DMS53 treated with DMSO at 0.1 percent for 48 hours (cell line): ENCODE measurements at regions not wholly inside any gene's neighbourhood (a gene's known extent, or its start where the extent isn't known, plus 50 kb on each side); places are given as distances from the start of the nearest gene placed in this dataset.

ENCODE experiments used
- DNase-seq: peaks from one replicate; lab custom pipeline; 2025; ENCODE audit not compliant: unreplicated experiment; lab: John Stamatoyannopoulos, UW

DNA sequence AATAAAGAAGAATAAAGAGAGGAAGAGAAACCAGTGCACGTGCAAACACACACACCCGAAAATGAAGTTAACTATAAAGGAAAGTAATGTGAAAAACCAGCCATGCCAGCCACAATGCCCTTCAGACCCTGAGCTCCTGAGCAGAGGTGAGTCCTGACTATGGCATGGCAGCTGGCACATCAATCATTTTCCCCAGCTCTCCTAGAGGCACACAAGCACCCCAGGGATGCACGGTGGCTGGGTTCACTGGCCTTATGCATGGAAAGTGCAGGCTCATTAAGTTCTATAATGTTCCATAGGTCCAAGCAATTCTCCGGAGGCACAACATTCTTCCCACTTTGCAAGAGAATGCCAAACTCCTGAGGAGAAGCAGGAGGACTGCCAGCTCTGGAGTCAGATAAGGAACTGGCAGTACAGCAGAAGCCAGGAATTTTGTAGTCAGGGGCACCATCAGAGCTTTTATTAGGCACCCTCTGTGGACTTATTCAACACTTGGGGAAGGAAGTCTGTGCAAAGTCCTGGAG lies 175.0 kb upstream of the PRDM1 start:
- DNase-seq = no peak

DNA sequence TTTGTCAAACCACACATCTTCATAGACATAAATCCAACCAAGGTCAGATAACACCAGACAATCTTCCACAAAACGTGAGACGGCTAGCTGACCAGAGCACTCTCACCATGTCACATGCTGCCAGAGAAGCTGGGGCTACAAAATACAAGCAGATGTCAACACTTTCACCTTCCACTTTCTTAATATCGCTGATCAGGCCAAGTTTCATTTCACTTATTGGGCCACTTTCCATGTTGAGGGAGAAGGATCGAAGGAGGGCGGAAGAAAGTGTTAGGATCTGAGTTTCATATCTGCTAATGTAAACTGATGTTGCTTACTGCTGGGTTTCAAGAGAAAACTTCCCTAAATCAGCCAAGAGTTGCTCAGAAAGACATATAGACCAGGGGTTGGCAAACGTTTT lies 177.0 kb upstream of the PRDM1 start:
- no peak for DNase-seq

DNA sequence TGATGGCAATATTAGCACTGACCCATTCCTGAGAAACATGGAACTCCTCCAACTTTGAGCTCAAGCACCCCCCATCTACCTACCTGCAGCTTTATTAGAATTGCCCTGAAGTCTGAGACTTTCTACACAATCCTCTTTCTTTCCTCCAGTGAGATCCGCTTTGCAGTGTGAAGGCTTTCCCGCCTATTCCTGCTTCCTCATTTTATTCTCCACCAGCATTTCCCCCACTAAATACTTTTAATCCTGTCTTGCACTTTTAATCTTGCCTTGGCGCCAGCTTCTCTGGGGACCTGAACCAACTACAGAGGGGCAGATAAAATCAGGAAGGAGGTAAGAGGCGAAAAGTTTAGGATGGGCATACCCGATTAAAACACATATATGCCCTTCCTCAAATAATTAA lies 178.1 kb upstream of the PRDM1 start:
- DNase-seq = no peak

DNA sequence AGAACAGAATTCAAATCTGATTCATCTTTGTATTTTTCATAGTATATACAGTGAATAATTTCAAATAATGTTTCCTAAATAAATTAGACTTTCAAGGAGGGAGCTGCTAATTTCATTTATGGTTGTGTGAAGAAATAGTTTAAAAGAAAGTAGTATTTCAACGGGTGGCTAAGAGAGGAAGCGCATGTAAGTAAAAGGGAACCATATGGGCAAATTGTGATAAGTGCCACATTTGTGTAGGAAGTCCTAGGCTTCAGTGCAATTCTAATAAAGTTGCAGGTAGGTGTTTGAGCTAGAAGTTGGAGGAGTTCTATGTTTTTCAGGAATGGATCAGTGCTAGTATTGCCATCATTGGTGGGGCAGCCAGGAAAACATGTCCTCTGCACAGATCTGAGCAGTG lies 178.8 kb upstream of the PRDM1 start:
- no peak for DNase-seq

DNA sequence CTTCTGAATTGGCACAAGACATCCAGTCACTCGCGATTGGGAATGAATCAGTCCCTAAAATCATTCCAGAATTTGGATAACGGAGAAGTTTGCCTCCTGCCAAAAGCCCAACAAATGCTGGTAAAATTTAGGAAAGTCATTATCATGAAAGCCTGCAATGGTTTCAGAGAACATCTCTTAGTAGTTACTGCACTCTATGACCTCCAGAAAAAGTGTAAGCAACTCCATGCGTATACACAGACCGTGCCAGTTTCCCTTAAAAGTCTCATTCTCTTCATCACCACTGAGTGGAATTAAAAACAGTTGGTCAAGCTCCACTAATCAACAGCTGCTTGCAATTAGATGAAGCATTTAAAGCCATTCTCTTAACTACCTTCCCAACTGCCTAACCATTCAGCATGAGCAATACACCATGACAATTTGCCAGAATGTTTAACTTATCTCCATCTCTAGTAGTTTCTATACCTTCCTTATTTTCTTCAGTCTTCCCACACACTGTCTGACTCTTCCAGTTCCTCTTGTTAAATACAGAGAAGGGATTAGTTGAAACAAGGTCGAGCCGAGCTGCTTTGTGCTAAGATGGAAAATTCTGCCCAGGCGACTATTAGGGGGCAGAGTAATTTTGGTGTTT lies 183.6 kb upstream of the PRDM1 start:
- DNase-seq = no peak

DNA sequence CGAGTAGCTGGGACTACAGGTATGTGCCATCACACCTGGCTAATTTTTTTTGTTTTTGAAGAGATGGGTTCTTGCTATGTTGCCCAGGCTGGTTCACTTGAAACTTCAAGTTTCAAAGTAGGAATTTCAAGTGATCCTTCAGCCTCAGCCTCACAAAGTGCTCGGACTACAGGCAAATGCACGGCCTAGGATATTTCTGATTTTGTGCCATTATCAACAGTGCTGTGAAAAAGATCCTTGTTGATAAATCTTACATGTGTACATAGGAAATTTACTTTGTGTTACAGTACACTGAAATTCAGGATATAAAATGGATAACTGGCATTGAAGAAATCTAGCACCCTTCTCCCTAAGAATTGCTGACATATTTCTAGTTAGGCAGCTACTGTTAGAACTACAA lies 184.6 kb upstream of the PRDM1 start:
- no peak for DNase-seq

DNA sequence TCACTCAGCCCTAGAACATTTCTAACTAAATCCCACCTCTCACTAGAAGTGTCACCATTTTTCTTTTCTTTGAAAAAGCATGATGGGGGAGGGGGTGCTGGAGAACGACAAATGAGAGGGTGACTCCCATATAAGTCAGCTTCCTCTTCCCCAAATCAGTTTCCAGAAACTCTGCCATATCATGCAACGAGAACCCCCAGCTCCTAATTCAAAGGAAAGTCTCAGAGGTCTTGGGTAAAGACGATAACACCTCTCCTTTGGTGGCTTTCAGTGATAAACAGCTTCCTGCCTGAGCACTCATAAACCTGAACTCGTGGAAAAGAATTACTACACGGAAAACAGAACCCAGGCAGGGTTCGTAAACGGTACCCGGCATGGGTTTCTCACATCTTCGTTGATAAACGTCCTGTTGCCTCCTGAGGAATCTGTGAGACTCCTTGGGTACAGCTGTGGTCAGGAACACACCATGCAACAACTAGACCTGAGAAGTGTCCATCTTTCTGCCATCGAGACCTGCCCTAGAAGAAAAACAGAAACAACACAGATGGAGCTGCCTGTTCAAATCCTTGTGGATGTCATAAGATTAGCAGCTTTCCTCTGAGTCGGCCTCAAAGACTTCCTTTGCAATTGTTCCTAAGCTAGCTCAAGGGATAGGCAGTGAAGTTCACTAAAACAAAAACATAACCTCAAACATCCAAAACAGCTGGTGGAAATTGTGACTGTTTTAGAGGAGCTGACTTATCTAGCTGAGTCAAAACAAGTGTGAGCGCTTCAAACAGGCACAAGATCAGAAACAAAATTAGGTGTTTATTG lies 185.8 kb upstream of the PRDM1 start:
- DNase-seq = no peak

DNA sequence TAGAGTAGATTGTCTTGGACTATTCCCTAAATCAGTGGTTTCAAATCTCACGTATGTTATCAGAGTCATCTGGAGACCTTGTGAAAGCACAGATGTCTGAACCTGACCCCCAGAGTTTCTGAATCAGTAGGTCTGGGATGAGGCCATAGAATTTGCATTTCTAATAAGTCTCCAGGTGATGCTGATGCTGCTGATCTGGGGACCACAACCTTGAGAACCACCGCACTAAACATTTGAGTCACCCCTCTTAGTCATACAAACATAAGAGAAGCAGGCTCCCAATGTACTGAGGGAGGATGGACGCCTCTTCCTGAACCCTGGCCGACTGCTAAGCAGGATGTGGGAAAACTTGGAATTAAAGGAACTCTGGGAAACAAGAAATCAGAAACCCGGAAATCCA lies 187.8 kb upstream of the PRDM1 start:
- no peak for DNase-seq

DNA sequence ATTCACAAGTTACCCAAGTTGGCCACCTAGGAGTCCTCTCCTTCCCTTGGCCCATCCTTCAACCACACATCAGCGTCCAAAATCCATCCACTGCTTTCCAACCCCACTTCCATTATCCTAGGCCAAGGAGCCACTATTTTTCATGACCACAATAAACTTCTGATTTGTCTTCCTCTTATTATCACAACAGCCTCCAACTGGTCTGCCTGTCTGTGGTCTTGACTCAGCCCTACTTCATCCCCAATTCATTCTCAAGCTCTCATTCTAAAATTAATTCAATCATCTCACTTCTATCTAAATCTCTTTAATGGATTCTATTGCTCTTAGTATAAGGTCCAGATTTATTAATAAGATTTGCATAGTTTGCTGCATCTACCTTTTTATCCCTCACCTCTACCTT lies 189.0 kb upstream of the PRDM1 start:
- no peak for DNase-seq

DNA sequence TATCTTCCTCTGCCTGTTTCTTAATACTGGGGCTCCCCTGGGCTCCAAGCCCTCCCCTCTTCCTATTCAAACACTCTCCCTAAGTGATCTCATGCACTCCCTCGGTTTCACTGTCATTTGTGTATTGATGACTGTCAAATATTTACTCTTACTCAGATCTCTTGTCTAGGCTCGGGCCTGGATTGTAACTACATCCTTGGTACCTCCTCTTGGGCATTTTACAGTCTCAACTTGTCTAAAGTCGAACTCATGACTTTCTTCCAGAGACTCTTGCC lies 189.4 kb upstream of the PRDM1 start:
- peak; percentile 47 for DNase-seq

DNA sequence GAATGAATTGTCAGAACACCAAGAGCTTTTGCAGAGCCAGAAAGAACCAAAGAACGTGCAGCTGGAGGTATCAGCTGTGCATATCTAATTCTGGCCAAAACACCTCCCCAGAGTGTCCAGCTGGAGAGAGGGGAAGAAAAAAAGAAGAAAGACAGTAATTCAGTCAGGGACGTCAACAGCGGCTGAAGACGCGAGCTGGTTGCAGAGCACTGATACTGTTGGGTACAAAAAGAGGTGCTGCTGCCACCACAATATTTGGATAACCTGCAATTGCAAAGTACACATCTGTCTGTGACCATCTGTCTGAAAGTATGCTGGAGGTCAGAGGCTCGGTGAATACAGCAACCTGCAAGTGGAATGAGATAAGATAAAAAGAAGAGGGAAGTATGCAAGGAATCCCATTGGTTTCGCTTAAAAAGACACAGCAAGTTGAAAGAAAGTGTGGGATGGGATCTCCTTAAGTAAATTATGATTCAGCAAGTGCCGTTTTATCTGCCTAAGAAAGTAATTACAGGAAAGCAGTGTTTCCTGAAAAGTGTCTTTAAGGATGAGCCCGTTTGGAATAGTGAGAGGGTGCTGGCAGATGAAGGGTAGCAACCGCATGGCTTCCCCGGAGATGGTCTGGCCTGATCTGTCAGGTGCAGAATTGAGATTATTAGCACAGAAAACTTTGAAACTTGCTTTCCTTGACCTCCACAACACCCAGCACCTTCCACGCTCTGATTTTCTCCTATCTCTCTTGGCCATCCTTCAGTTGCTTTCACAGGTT lies 189.9 kb upstream of the PRDM1 start:
- no peak for DNase-seq

DNA sequence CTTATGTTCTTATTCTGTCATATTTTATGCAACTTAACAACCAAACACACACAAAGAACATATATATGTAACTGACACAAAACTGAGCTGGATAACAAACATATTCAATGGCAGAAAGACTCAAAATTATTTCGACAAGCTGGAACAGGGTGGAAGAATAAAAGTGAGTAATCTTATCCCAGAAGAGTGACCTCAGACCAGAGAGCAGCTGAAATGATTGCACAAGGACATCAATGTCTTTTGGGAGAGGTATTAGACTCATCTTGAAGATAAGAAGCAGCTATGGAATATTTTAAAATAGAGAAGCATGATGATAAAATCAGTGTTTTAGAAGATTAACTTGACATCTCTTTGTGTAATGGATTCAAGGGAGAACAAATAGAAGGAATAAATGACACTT lies 191.6 kb upstream of the PRDM1 start:
- no peak for DNase-seq

DNA sequence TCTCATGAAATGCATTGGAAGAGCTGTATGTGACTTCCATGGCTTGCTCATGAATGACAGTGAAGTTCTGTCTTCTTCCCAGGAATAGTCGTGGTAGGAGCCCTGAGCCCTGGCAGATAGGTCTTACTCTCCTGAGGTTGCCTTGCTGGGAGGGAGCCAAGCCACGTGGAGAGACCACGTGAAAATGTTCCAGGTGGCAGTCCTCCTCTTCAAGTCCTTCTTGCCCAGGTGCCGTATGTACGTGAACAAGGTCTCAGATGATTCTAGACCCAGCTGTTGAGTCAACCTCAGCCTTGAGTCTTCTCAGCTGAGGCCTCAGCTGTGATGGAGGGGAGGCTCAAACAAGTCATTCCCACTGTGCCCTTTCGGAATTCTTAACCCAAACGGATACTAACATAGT lies 192.4 kb upstream of the PRDM1 start:
- no peak for DNase-seq

DNA sequence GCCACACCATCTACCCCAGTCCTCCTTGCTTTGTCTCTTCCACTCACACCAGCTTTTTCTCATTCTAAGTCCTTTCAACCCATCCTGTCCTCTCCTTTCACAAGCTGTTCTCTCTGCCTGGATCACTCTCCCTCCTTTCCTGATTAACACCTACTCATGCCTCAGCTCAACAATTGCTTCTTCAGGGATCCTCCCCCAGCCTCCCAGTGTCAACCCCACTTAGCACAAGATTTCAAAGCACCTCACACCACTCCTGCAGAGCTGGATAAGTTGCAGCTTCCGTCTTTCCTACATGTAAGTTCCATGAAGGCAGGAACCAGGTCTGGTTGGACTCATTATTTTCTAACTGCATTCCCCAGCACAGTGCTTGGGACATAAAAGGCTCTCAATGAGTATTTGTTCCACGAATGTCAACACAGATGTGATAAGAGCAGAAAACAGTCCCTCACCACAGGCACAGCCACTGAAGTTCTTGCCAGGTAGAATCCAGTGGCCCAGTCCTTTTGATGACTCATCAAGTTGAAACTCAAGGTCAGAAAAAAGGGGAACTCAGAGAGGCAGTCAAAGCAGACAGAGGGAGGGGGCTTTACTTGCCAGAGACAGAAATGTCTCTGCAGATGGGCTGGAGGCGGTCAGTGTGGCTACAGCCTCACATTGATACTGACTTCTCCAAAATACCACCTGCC lies 193.4 kb upstream of the PRDM1 start:
- DNase-seq = peak; percentile 23

DNA sequence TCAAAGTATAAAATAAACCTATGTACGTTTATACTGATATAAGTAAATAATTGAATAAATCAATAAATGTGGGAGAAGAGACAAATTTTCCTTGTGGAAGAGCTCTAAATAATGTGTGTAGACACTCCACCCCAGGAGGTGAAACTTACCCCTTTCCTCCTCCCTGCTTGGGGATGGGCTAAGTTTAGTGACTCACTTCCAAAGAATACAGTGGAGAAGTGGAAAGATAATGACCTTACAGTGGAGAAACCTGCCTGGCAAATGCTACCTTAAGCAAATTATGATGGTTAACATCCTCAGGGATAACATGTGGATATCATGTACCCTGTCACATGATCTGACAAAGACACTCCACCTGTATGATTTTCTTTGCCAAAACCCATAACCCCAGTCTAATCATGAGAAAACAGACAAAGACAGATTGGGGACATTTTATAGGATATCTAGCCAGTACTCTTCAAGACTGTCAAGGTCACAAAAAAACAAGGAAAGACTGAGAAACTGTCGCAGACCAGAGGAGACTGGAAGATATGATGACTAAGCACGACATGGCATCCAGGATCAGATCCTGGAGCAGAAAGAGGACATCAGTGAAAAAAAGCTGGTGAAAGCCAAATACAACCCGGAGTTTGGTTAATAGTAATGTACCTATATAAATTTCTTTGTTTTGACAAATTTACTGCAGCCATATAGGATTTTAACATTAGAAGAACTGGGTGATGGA lies 195.5 kb upstream of the PRDM1 start:
- DNase-seq = no peak

DNA sequence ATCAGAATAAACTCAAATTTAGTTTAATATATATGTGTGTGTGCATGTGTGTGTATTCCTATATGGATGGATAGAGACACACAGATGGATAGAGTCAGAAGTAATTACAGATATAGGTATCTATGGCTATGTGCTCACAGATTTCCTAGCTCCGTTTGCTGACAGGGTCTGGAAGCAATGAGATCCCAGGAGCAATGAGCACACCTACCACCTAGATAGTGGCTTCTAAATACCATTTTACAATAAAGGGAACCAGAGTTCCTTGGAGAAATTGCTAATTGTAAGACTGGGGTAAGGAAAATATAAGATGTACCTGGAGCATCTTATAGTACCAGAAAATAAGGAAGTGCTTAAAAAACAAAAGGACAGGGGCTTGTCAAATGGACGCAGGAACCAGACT lies 196.2 kb upstream of the PRDM1 start:
- no peak for DNase-seq

DNA sequence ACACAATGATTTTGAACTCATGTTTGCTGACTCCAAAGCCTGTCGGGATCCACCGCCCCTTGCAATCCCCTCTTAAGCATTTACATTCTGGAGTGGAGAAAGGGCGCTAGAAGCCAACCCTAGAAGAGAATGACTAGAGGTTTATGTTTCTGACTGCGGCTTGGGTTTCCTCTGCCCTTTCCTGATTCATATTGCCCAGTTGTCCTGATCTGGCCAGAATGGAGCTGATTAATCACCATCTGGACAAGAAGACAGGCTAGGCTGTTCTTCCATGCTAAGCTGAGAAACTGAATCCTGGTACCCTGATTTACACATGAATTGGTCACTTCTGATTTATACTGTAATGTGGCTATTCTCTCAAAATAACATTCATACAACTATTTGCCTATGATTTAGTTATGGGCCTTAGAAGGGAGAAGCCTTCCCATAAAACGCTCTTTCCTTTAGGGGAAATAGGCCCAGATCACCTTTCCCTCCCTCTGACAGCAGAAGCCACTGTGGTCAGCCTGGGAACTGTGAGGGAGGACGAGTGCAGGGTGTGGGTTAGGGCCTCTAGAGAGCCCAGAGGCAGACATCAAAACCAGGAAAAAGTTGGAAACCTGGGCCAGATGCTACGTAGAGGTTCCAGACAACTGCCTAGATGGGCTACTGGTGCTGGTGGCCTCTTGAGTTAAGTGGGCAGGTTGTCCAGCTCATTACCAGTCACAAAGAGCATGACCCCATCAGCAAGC lies 199.2 kb upstream of the PRDM1 start:
- DNase-seq = no peak

DNA sequence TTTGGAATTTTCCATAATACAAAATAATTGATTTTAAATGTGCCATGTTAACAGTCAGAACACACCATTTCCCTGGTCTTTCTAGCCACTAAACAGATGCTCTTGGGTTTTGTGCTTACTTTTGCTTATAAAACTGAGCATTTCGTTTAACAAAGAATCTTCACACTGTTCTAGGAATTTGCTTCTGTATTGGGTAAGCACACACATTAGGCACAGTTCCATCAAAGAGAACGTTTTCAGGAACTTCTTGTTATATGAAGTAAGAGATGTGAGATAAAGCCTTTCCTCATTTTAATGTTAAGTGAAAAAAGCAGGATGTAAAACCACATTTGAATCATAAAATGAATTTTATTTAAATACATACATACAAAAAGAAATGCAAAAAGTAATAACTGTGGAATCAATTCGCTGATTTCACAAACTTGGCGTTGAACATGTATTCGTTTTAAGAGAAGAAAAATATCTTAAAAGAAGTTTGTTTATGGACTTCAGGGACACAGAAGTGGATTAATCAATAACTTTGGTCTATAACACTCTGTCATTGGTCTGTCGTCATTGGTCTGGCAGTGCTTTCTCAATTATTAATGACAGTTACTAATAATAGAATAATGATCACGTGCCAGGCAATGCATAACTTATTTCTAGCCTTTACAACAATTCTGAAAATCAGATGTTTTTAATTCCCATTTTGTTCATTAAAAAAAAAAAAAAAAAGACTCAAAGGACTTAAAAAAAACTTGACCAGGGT lies 199.9 kb upstream of the PRDM1 start:
- no peak for DNase-seq

DNA sequence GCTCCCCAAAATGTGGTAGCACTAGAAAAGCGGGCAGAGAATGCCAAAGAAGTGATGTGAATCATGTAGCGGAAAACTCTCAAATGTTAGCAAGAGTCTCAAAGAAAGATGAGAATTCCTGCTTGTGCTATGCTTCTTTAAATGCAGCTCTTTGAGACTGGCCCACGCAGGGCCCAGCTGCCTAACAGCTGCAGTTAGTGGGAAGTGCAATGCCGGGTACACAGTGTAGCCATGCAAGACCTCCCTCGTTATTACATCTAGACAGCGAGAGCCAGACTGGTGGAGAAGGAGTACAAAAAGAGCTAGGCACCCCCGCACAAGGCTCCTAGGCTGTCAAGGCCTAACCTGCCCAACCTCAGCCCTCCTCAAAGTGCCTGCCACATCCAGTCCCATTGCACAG lies 201.7 kb upstream of the PRDM1 start:
- DNase-seq = no peak

DNA sequence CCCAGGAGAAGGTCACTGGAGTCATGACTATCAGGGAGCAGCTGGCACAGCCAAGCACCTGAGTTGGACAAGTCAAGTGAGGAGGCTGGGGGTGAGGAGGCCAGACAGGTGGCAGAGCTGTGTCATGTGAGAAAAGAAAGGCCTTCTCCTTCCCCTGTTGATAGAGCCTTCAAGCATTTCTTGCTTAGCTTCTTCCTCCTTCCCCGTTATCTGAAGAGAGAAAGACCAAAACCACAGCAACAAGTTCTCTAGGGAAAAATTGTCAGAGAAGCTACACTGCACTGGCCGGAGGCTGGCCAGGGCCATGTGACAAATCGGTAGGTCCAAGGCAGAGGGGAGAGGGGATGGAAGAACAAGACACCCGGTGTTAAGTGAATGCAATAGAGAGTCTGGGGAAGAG lies 202.1 kb upstream of the PRDM1 start:
- DNase-seq = no peak
